Kasumi-1 (cell line): ENCODE measurements at regions not wholly inside any gene's neighbourhood (a gene's known extent, or its start where the extent isn't known, plus 50 kb on each side); places are given as distances from the start of the nearest gene placed in this dataset.

ENCODE experiments used
- DNase-seq, 2 experiments: peaks; one replicate each; lab custom pipeline; 2025; lab: John Stamatoyannopoulos, UW

GRCh38 chr10:36375107-36375506 lies 733.0 kb upstream of the FZD8 start:
- DNase-seq, result no peak

GRCh38 chr10:36373424-36374096 lies 731.5 kb upstream of the FZD8 start:
- DNase-seq, result no peak

- DNase-seq, result no peak
Measured at GRCh38 chr10:36367362-36367761, 725.3 kb upstream of the FZD8 start.

- peak; percentile 37 to 50 for DNase-seq
Measured at GRCh38 chr10:36366843-36367242, 724.7 kb upstream of the FZD8 start.

- DNase-seq, result no peak
Measured at GRCh38 chr10:36366065-36366464, 724.0 kb upstream of the FZD8 start.

- DNase-seq, result no peak
Measured at GRCh38 chr10:36362257-36362656, 720.2 kb upstream of the FZD8 start.

GRCh38 chr10:36358736-36359135 lies 716.6 kb upstream of the FZD8 start:
- DNase-seq, result no peak

- no peak for DNase-seq
Measured at GRCh38 chr10:36354633-36355032, 712.5 kb upstream of the FZD8 start.

- DNase-seq, result no peak
Measured at GRCh38 chr10:36351159-36351558, 709.1 kb upstream of the FZD8 start.

- no peak for DNase-seq
Measured at GRCh38 chr10:36349445-36350078, 707.5 kb upstream of the FZD8 start.

GRCh38 chr10:36345807-36346206 lies 703.7 kb upstream of the FZD8 start:
- no peak for DNase-seq

GRCh38 chr10:36345175-36345533 lies 703.1 kb upstream of the FZD8 start:
- no peak for DNase-seq

GRCh38 chr10:36344240-36345174 lies 702.4 kb upstream of the FZD8 start:
- DNase-seq, result no peak

- DNase-seq, result no peak
Measured at GRCh38 chr10:36342781-36343180, 700.7 kb upstream of the FZD8 start.

GRCh38 chr10:36341471-36341870 lies 699.4 kb upstream of the FZD8 start:
- DNase-seq, result no peak

- DNase-seq, result no peak
Measured at GRCh38 chr10:36336315-36336714, 694.2 kb upstream of the FZD8 start.

- no peak for DNase-seq
Measured at GRCh38 chr10:36333446-36333845, 691.4 kb upstream of the FZD8 start.

- DNase-seq, result no peak
Measured at GRCh38 chr10:36332926-36333325, 690.8 kb upstream of the FZD8 start.

- no peak for DNase-seq
Measured at GRCh38 chr10:36331121-36331520, 689.0 kb upstream of the FZD8 start.

- DNase-seq, result no peak
Measured at GRCh38 chr10:36325815-36326214, 683.7 kb upstream of the FZD8 start.

GRCh38 chr10:36324831-36325230 lies 682.7 kb upstream of the FZD8 start:
- peak; percentile 22 to 54 for DNase-seq

- DNase-seq, result no peak
Measured at GRCh38 chr10:36313142-36313541, 671.0 kb upstream of the FZD8 start.

- DNase-seq, result no peak
Measured at GRCh38 chr10:36303896-36304295, 661.8 kb upstream of the FZD8 start.
